Vagina (tissue), 2 donors: ENCODE measurements at regions not wholly inside any gene's neighbourhood (a gene's known extent, or its start where the extent isn't known, plus 50 kb on each side); places are given as distances from the start of the nearest gene placed in this dataset.

Source experiments
- POLR2A ChIP-seq, 2 donors: fragments of 450-650 bp; IDR thresholded peaks; one replicate each; pipeline ENCODE4 v1.6.1; 2017; ENCODE audit warnings: antibody characterized with exemption in 2 of 2, mild to moderate bottlenecking in 2 of 2, moderate library complexity in 2 of 2
- TF ChIP-seq, protein P1 (sequence below), 3 experiments: fragments of 450-650 bp in 2 of 3; fragments of 200-600 bp in 1 of 3; sonication (generic) in 1 of 3; IDR thresholded peaks; one replicate each; pipeline ENCODE4 v1.5.1; 2017 to 2019; ENCODE audit warnings: antibody characterized with exemption in 3 of 3, mild to moderate bottlenecking in 2 of 3, moderate library complexity in 2 of 3

DNA sequence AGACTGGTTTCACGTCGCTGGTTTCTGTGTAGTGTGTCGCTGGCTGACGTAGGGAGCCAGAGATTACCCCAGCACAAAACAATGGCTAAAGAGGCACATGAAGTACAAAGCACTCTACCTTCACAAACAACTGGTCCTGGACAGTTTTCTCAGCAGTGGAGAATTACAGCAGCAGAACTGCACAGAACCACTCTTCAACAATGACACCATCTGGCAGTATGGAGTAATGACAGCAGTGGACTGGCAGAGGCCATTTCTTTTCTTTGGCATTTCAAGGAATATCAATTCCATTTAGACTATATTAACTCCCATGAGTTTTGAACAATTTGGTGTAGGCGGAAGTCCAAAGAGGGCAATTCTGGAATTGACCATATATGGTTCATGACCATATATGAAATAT is 1074.1 kb downstream of the AACS start:
- TF ChIP-seq, protein P1, sequence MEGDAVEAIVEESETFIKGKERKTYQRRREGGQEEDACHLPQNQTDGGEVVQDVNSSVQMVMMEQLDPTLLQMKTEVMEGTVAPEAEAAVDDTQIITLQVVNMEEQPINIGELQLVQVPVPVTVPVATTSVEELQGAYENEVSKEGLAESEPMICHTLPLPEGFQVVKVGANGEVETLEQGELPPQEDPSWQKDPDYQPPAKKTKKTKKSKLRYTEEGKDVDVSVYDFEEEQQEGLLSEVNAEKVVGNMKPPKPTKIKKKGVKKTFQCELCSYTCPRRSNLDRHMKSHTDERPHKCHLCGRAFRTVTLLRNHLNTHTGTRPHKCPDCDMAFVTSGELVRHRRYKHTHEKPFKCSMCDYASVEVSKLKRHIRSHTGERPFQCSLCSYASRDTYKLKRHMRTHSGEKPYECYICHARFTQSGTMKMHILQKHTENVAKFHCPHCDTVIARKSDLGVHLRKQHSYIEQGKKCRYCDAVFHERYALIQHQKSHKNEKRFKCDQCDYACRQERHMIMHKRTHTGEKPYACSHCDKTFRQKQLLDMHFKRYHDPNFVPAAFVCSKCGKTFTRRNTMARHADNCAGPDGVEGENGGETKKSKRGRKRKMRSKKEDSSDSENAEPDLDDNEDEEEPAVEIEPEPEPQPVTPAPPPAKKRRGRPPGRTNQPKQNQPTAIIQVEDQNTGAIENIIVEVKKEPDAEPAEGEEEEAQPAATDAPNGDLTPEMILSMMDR (IDR thresholded peaks at IDR 0.05), result no peak
- TF ChIP-seq POLR2A (IDR thresholded peaks at IDR 0.05), result no peak
